ENCODE measurements at regions not wholly inside any gene's neighbourhood (a gene's known extent, or its start where the extent isn't known, plus 50 kb on each side); places are given as distances from the start of the nearest gene placed in this dataset.

GRCh38 chr3:44023961-44024593, 217.6 kb upstream of the TOPAZ1 start:
- WGBS (ENCODE audit: low lambda C conversion rate) = 93% methylated on average over 11 of the region's 11 CpGs
- no peak overlapping the region for H3K4me3 ChIP-seq (ENCODE audit: low read depth in 2 of 2, low read length in 1 of 2)
- no peak overlapping the region for H3K27ac ChIP-seq (ENCODE audit: low read depth in 2 of 2, low read length in 1 of 2)
- H3K4me2 ChIP-seq = no peak overlapping the region
- peaks cover 0 to 22% of the 10 kb centered on the region in 2 experiments; a peak in 2 of 4 replicates for H3K4me1 ChIP-seq (ENCODE audit: control insufficient read depth in 1 of 2, insufficient read depth in 2 of 2, low read depth in 1 of 2, low read length in 1 of 2)
- no peak for DNase-seq
- peaks cover 0 to 11% of the 10 kb centered on the region in 2 experiments for H3K36me3 ChIP-seq (replicated peaks in 1 of 2; ENCODE audit: control insufficient read depth in 1 of 2, insufficient read depth in 2 of 2, low read length in 1 of 2)
- no peaks in the 10 kb centered on the region for H4K20me1 ChIP-seq (ENCODE audit: insufficient read depth)
- H3K9ac ChIP-seq = no peak overlapping the region
- peaks cover 2% of the 10 kb centered on the region for H3F3A ChIP-seq (replicated peaks; ENCODE audit: insufficient read depth)
- no peak for TF ChIP-seq FOXM1 (IDR thresholded peaks at IDR 0.05; ENCODE audit: low read depth)
- TF ChIP-seq MXI1 (IDR thresholded peaks at IDR 0.05; ENCODE audit: low read depth, low read length) = no peak
- TF ChIP-seq MAX (IDR thresholded peaks at IDR 0.05; ENCODE audit: low read depth) = no peak
- TF ChIP-seq USF2 (IDR thresholded peaks at IDR 0.05; ENCODE audit: borderline replicate concordance, low read depth, low read length) = no peak
- no peak for TF ChIP-seq RXRA (IDR thresholded peaks at IDR 0.05; ENCODE audit: borderline replicate concordance, low read depth)
- TF ChIP-seq CTCF (IDR thresholded peaks at IDR 0.05) = no peak
- TF ChIP-seq USF1 (IDR thresholded peaks at IDR 0.05; ENCODE audit: borderline replicate concordance, low read depth) = no peak
- TF ChIP-seq SIN3A (IDR thresholded peaks at IDR 0.05; ENCODE audit: borderline replicate concordance, low read depth, low read length) = no peak
- no peak for TF ChIP-seq FOSL2 (IDR thresholded peaks at IDR 0.05; ENCODE audit: borderline replicate concordance, low read depth)
- no peak for TF ChIP-seq REST (IDR thresholded peaks at IDR 0.05; ENCODE audit: low read depth, low read length)
- CTCF ChIA-PET = interaction anchor here (1.0 kb wide), 1 partner anchor 19 kb away, joined by 3 read pairs; no protein-coding TSS in a partner anchor
- H2AFZ ChIP-seq (ENCODE audit: low read depth) = no peak overlapping the region
- H3K27me3 ChIP-seq (ENCODE audit: insufficient read depth) = no peaks in the 10 kb centered on the region
- H3K79me2 ChIP-seq (ENCODE audit: insufficient read depth) = peaks cover 19% of the 10 kb centered on the region; the same call in 1 of the 2 replicates
- H3K9me3 ChIP-seq = no peaks in the 10 kb centered on the region
- POLR2A ChIA-PET = no interaction called here
- no peaks in the 10 kb centered on the region for H3K9me2 ChIP-seq
